GM23248 (cell line): ENCODE measurements at regions not wholly inside any gene's neighbourhood (a gene's known extent, or its start where the extent isn't known, plus 50 kb on each side); places are given as distances from the start of the nearest gene placed in this dataset.

Experiments used
- DNase-seq: peaks from one replicate; pipeline ENCODE4 v3.0.0-alpha.2; 2015
- H2AFZ ChIP-seq: fragments of 200-600 bp; sonication (generic); 2 replicates; pipeline ENCODE4 v1.6.1; 2016; ENCODE audit warnings: antibody characterized with exemption
- H3F3A ChIP-seq: fragments of 200-600 bp; sonication (generic); 2 replicates; pipeline ENCODE4 v1.6.1; 2016; ENCODE audit warnings: mild to moderate bottlenecking, antibody characterized with exemption, mixed run types; ENCODE audit not compliant: insufficient read depth
- H3K27ac ChIP-seq: fragments of 200-600 bp; sonication (generic); 2 replicates; pipeline ENCODE4 v1.5.1; 2016; ENCODE audit warnings: mild to moderate bottlenecking
- H3K27me3 ChIP-seq: fragments of 200-600 bp; sonication (generic); replicated peaks from 2 replicates; pipeline ENCODE4 v1.6.1; 2016; ENCODE audit warnings: mild to moderate bottlenecking; ENCODE audit not compliant: insufficient read depth
- H3K36me3 ChIP-seq: fragments of 200-600 bp; sonication (generic); 2 replicates; pipeline ENCODE4 v1.6.1; 2016; ENCODE audit warnings: low read depth, mild to moderate bottlenecking
- H3K4me1 ChIP-seq: fragments of 200-600 bp; sonication (generic); 2 replicates; pipeline ENCODE4 v1.6.1; 2016; ENCODE audit warnings: mild to moderate bottlenecking; ENCODE audit not compliant: insufficient read depth
- H3K4me2 ChIP-seq: fragments of 200-600 bp; sonication (generic); one replicate; pipeline ENCODE4 v1.6.1; 2016; ENCODE audit warnings: mild to moderate bottlenecking; ENCODE audit not compliant: unreplicated experiment
- H3K4me3 ChIP-seq: fragments of 200-600 bp; sonication (generic); 2 replicates; pipeline ENCODE4 v1.5.1; 2016; ENCODE audit warnings: mild to moderate bottlenecking
- H3K79me2 ChIP-seq: fragments of 200-600 bp; sonication (generic); 2 replicates; pipeline ENCODE4 v1.6.1; 2016; ENCODE audit warnings: mild to moderate bottlenecking; ENCODE audit not compliant: insufficient read depth
- H3K9ac ChIP-seq: fragments of 200-600 bp; sonication (generic); 2 replicates; pipeline ENCODE4 v1.6.1; 2016; ENCODE audit warnings: mild to moderate bottlenecking
- H3K9me2 ChIP-seq: fragments of 200-600 bp; sonication (generic); 2 replicates; pipeline ENCODE4 v1.6.1; 2016; ENCODE audit warnings: mixed run types, mild to moderate bottlenecking, moderate library complexity; ENCODE audit not compliant: insufficient read depth
- H3K9me3 ChIP-seq: fragments of 200-600 bp; sonication (generic); one replicate; pipeline ENCODE4 v1.6.1; 2017; ENCODE audit warnings: low read depth
- H4K20me1 ChIP-seq: fragments of 200-600 bp; sonication (generic); 2 replicates; pipeline ENCODE4 v1.6.0; 2016; ENCODE audit not compliant: insufficient read depth
- EZH2 ChIP-seq: fragments of 200-600 bp; sonication (generic); IDR thresholded peaks from 2 replicates; pipeline ENCODE4 v1.6.1; 2018; ENCODE audit warnings: antibody characterized with exemption, mild to moderate bottlenecking; ENCODE audit not compliant: insufficient read depth, poor library complexity, severe bottlenecking
- EZH2phosphoT487 ChIP-seq: fragments of 200-600 bp; sonication (generic); IDR thresholded peaks from 2 replicates; pipeline ENCODE4 v1.6.1; 2018; ENCODE audit warnings: antibody characterized with exemption, moderate library complexity, mild to moderate bottlenecking, low read depth; ENCODE audit not compliant: insufficient read depth
- WGBS, 2 experiments: methylation state at CpG; one replicate each; pipeline ENCODE4 v1.1.6; 2015 to 2017; ENCODE audit warnings: low lambda C conversion rate in 2 of 2, low coverage in 1 of 2; ENCODE audit errors: missing lambda C conversion rate in 2 of 2; 5-methylcytosine and 5-hydroxymethylcytosine counted together
- in situ Hi-C: fragments of 300-500 bp; cut with MboI; formaldehyde crosslinking; loops from 2 replicates; pipeline ENCODE4 v1.15.0; 2020

DNA sequence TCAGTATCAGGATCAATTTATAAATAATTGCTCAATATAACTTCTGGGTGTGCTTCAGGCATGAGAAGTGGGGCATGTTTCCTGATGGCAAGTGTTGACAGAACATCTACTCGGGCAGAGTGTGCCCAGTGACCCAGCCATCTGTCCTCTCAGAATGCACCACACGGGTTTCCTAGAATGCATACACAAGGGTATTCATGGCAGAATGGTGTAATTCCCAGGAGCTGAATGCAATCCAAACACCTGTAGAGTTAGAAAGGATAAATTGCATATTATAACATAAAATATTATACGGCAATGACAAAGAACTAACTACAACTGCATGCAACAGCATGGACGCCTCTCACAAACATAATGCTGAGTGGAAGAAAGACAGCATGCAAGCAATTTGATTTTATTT is 391.9 kb downstream of the SIPA1L2 start:
- DNase-seq = no peak
- 60 to 64% methylated on average over 4 of the region's 4 CpGs for WGBS, 2 experiments
- Histone ChIP-seq H3K4me2 (no peak overlapping the region), H3K9ac (no peak overlapping the region), H3K9me2 (no peaks in the 10 kb centered on the region), H3K4me3 (no peak overlapping the region), H2AFZ (no peak overlapping the region), H4K20me1 (no peaks in the 10 kb centered on the region), H3K9me3 (no peaks in the 10 kb centered on the region), H3K4me1 (no peaks in the 10 kb centered on the region), H3F3A (no peaks in the 10 kb centered on the region), H3K36me3 (no peaks in the 10 kb centered on the region), H3K27ac (no peak overlapping the region), H3K27me3 (no peaks in the 10 kb centered on the region), H3K79me2 (no peaks in the 10 kb centered on the region)
- TF ChIP-seq EZH2 (no peak), EZH2phosphoT487 (no peak)
- in situ Hi-C loops = no loop called here

- in situ Hi-C loops = no loop called here
- no peaks in the 10 kb centered on the region for H3F3A ChIP-seq
- H4K20me1 ChIP-seq = no peaks in the 10 kb centered on the region
- no peaks in the 10 kb centered on the region for H3K79me2 ChIP-seq
- 13 to 18% methylated on average over 3 of the region's 3 CpGs for WGBS, 2 experiments
- H3K9me3 ChIP-seq = no peaks in the 10 kb centered on the region
- H3K4me1 ChIP-seq = peaks cover 6% of the 10 kb centered on the region
- no peak overlapping the region for H2AFZ ChIP-seq
- TF ChIP-seq EZH2phosphoT487 (no peak), EZH2 (no peak)
- H3K4me2 ChIP-seq = no peak overlapping the region
- no peak overlapping the region for H3K4me3 ChIP-seq
- H3K27ac ChIP-seq = no peak overlapping the region
- DNase-seq = no peak
- no peaks in the 10 kb centered on the region for H3K9me2 ChIP-seq
- no peak overlapping the region for H3K9ac ChIP-seq
- H3K36me3 ChIP-seq = no peaks in the 10 kb centered on the region
- no peaks in the 10 kb centered on the region for H3K27me3 ChIP-seq
These were observed 402.6 kb downstream of the SIPA1L2 start for GRCh38 chr1:232227306-232227705.

GRCh38 chr1:232226197-232226712 is 403.7 kb downstream of the SIPA1L2 start:
- no peaks in the 10 kb centered on the region for H4K20me1 ChIP-seq
- in situ Hi-C loops = no loop called here
- no peaks in the 10 kb centered on the region for H3F3A ChIP-seq
- H3K4me1 ChIP-seq = peaks cover 6% of the 10 kb centered on the region
- no peak overlapping the region for H3K27ac ChIP-seq
- no peaks in the 10 kb centered on the region for H3K36me3 ChIP-seq
- no peak overlapping the region for H3K4me3 ChIP-seq
- no peaks in the 10 kb centered on the region for H3K79me2 ChIP-seq
- no peaks in the 10 kb centered on the region for H3K27me3 ChIP-seq
- H2AFZ ChIP-seq = 0 out of 2 replicates have a peak overlapping the region, but pooled peaks have one; percentile 49
- WGBS, 2 experiments = 38 to 40% methylated on average over 5 of the region's 5 CpGs
- H3K9me3 ChIP-seq = no peaks in the 10 kb centered on the region
- TF ChIP-seq EZH2 = no peak
- no peak for TF ChIP-seq EZH2phosphoT487
- DNase-seq = peak; percentile 73
- H3K4me2 ChIP-seq = peak overlapping the region; percentile 58
- H3K9ac ChIP-seq = no peak overlapping the region
- H3K9me2 ChIP-seq = no peaks in the 10 kb centered on the region

DNA sequence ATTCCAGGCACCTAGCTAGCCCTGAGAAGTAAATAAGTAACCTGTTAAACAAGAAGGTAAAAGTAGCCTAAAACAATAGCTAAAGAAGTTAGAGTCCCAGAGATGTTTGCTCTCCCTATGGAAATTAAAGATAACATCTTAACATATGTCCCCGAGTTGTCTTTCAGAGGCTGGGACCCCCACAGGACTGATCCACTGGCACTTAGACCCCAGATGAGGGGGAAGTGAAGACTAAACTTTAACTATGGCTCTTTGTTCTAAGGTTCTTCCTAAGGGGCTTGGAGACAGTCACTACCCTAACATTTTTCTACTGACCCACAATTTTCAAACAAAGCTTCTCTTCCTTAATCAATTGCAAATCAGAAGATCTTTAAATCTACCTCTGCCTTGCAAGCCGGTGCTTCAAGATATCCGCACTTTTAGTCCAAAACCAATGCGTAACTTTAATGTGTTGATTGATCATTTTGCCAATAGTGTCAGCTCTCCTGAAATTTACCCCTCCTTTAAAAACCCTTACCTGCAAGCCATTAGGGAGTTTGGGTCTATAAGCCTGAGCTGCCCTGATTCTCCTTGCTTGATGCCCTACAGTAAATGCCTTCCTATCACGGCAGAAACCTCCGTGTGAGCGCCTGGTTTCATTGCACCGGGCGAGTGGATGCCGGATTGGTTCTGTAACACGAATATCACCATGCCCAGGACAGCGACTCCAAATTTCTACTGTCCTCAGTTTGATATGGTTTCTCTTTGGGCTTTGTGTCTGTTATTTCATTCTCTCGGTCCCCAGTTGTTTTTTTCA is 404.4 kb downstream of the SIPA1L2 start:
- Histone ChIP-seq H3K9ac (no peak overlapping the region), H3K27ac (no peak overlapping the region), H3K9me2 (no peaks in the 10 kb centered on the region), H3K4me2 (peak overlapping the region; percentile 58), H3K4me3 (no peak overlapping the region), H3K9me3 (no peaks in the 10 kb centered on the region), H4K20me1 (no peaks in the 10 kb centered on the region), H3K27me3 (no peaks in the 10 kb centered on the region), H3F3A (no peaks in the 10 kb centered on the region), H3K79me2 (no peaks in the 10 kb centered on the region), H3K4me1 (peaks cover 6% of the 10 kb centered on the region), H2AFZ (no peak overlapping the region), H3K36me3 (no peaks in the 10 kb centered on the region)
- WGBS, 2 experiments = 87 to 88% methylated on average over 13 of the region's 13 CpGs
- DNase-seq = no peak
- in situ Hi-C loops = no loop called here
- no peak for TF ChIP-seq EZH2phosphoT487
- no peak for TF ChIP-seq EZH2
